OCI-LY1 (cell line): ENCODE measurements at regions not wholly inside any gene's neighbourhood (a gene's known extent, or its start where the extent isn't known, plus 50 kb on each side); places are given as distances from the start of the nearest gene placed in this dataset.

Experiments
- H2AFZ ChIP-seq: fragments of 200-600 bp; sonication (generic), shearing (Covaris generic); 2 replicates; pipeline ENCODE4 v1.6.0; 2014; ENCODE audit warnings: antibody characterized with exemption, mild to moderate bottlenecking, low read length
- H3F3A ChIP-seq: fragments of 200-600 bp; sonication (generic), shearing (Covaris generic); 2 replicates; pipeline ENCODE4 v1.6.0; 2014; ENCODE audit warnings: mild to moderate bottlenecking, antibody characterized with exemption, low read length, moderate library complexity; ENCODE audit not compliant: insufficient read depth
- H3K27ac ChIP-seq: fragments of 200-600 bp; sonication (generic); 2 replicates; pipeline ENCODE4 v1.5.1; 2014; ENCODE audit warnings: low read length, mixed run types, mild to moderate bottlenecking, low read depth; ENCODE audit not compliant: poor library complexity, severe bottlenecking
- H3K27me3 ChIP-seq: fragments of 200-600 bp; sonication (generic); 2 replicates; pipeline ENCODE4 v1.6.0; 2014; ENCODE audit warnings: antibody characterized with exemption, mild to moderate bottlenecking, low read length, moderate library complexity; ENCODE audit not compliant: insufficient read depth
- H3K36me3 ChIP-seq: fragments of 200-600 bp; sonication (generic); 2 replicates; pipeline ENCODE4 v1.6.1; 2014; ENCODE audit warnings: mild to moderate bottlenecking, antibody characterized with exemption, low read length, moderate library complexity, mixed read lengths; ENCODE audit not compliant: insufficient read depth
- H3K4me1 ChIP-seq: fragments of 200-600 bp; sonication (generic); 2 replicates; pipeline ENCODE4 v1.5.1; 2014; ENCODE audit warnings: mild to moderate bottlenecking, low read length, moderate library complexity; ENCODE audit not compliant: insufficient read depth, severe bottlenecking
- H3K4me2 ChIP-seq: fragments of 200-600 bp; sonication (generic), shearing (Covaris generic); 2 replicates; pipeline ENCODE4 v1.6.1; 2014; ENCODE audit warnings: low read length
- H3K4me3 ChIP-seq: fragments of 200-600 bp; sonication (generic); 2 replicates; pipeline ENCODE4 v1.5.1; 2014; ENCODE audit warnings: low read length, low read depth, mild to moderate bottlenecking, mixed read lengths; ENCODE audit not compliant: poor library complexity, severe bottlenecking
- H3K79me2 ChIP-seq: fragments of 200-600 bp; shearing (Covaris generic); 2 replicates; pipeline ENCODE4 v1.6.1; 2016; ENCODE audit warnings: mixed run types, low read length, mixed read lengths; ENCODE audit not compliant: insufficient read depth
- H3K9ac ChIP-seq: fragments of 200-600 bp; sonication (generic), shearing (Covaris generic); 2 replicates; pipeline ENCODE4 v1.6.1; 2014; ENCODE audit warnings: mild to moderate bottlenecking, low read length, mixed read lengths
- H3K9me2 ChIP-seq: fragments of 200-600 bp; sonication (generic), shearing (Covaris generic); 2 replicates; pipeline ENCODE4 v1.6.1; 2014; ENCODE audit warnings: low read depth, mild to moderate bottlenecking, low read length, mixed read lengths
- H3K9me3 ChIP-seq: fragments of 200-600 bp; shearing (Covaris generic); 2 replicates; pipeline ENCODE4 v1.6.1; 2014; ENCODE audit warnings: low read length, mixed read lengths
- H4K20me1 ChIP-seq: fragments of 200-600 bp; sonication (generic), shearing (Covaris generic); 2 replicates; pipeline ENCODE4 v1.6.0; 2016; ENCODE audit warnings: mild to moderate bottlenecking, low read length; ENCODE audit not compliant: insufficient read depth
- CTCF ChIP-seq: fragments of 200-600 bp; sonication (generic), shearing (Covaris generic); IDR thresholded peaks from 2 replicates; pipeline ENCODE4 v1.5.1; 2017; ENCODE audit warnings: mild to moderate bottlenecking, antibody characterized with exemption, low read length, moderate library complexity, mixed read lengths
- EZH2 ChIP-seq: fragments of 200-600 bp; sonication (generic), shearing (Covaris generic); IDR thresholded peaks from 2 replicates; pipeline ENCODE4 v1.8.0; 2017; ENCODE audit warnings: borderline replicate concordance, mixed run types, mild to moderate bottlenecking, antibody characterized with exemption, low read length, moderate library complexity, mixed read lengths

GRCh38 chr1:30263405-30263804 is 460.0 kb downstream of the MATN1 start:
- H3K4me3 ChIP-seq = no peak overlapping the region
- H3K4me1 ChIP-seq = no peaks in the 10 kb centered on the region
- no peaks in the 10 kb centered on the region for H3K27me3 ChIP-seq
- no peak overlapping the region for H3K4me2 ChIP-seq
- no peaks in the 10 kb centered on the region for H4K20me1 ChIP-seq
- H3K9me2 ChIP-seq = no peaks in the 10 kb centered on the region
- no peak overlapping the region for H2AFZ ChIP-seq
- no peak overlapping the region for H3K27ac ChIP-seq
- no peaks in the 10 kb centered on the region for H3K9me3 ChIP-seq
- TF ChIP-seq EZH2 (no peak), CTCF (no peak)
- no peaks in the 10 kb centered on the region for H3F3A ChIP-seq
- no peak overlapping the region for H3K9ac ChIP-seq
- no peaks in the 10 kb centered on the region for H3K36me3 ChIP-seq
- H3K79me2 ChIP-seq = no peaks in the 10 kb centered on the region

GRCh38 chr1:30262158-30262557 is 461.2 kb downstream of the MATN1 start:
- H3F3A ChIP-seq = no peaks in the 10 kb centered on the region
- H4K20me1 ChIP-seq = no peaks in the 10 kb centered on the region
- H3K9me3 ChIP-seq = no peaks in the 10 kb centered on the region
- H3K9ac ChIP-seq = no peak overlapping the region
- TF ChIP-seq EZH2 = no peak
- TF ChIP-seq CTCF = no peak
- no peaks in the 10 kb centered on the region for H3K36me3 ChIP-seq
- H3K79me2 ChIP-seq = no peaks in the 10 kb centered on the region
- no peak overlapping the region for H2AFZ ChIP-seq
- H3K27me3 ChIP-seq = no peaks in the 10 kb centered on the region
- no peaks in the 10 kb centered on the region for H3K9me2 ChIP-seq
- H3K4me1 ChIP-seq = no peaks in the 10 kb centered on the region
- no peak overlapping the region for H3K4me3 ChIP-seq
- no peak overlapping the region for H3K4me2 ChIP-seq
- no peak overlapping the region for H3K27ac ChIP-seq

GRCh38 chr1:30260318-30260717 is 463.1 kb downstream of the MATN1 start:
- Histone ChIP-seq H3K36me3 (no peaks in the 10 kb centered on the region), H3K9ac (no peak overlapping the region), H3K4me3 (no peak overlapping the region), H3K27me3 (no peaks in the 10 kb centered on the region), H4K20me1 (no peaks in the 10 kb centered on the region), H3F3A (no peaks in the 10 kb centered on the region), H3K9me3 (no peaks in the 10 kb centered on the region), H3K4me1 (no peaks in the 10 kb centered on the region), H3K4me2 (no peak overlapping the region), H3K79me2 (no peaks in the 10 kb centered on the region), H3K9me2 (no peaks in the 10 kb centered on the region), H3K27ac (no peak overlapping the region), H2AFZ (no peak overlapping the region)
- no peak for TF ChIP-seq CTCF
- no peak for TF ChIP-seq EZH2
